Neural progenitor cell (in vitro differentiated cells): ENCODE measurements at regions not wholly inside any gene's neighbourhood (a gene's known extent, or its start where the extent isn't known, plus 50 kb on each side); places are given as distances from the start of the nearest gene placed in this dataset.

Experiments
- CTCF ChIP-seq: fragments of 200-600 bp; sonication (generic); IDR thresholded peaks from 2 replicates; pipeline ENCODE4 v1.5.1; 2017; ENCODE audit warnings: antibody characterized with exemption, mild to moderate bottlenecking
- EZH2phosphoT487 ChIP-seq: fragments of 200-600 bp; sonication (generic); IDR thresholded peaks from 2 replicates; pipeline ENCODE4 v1.6.1; 2017; ENCODE audit warnings: antibody characterized with exemption

- TF ChIP-seq EZH2phosphoT487 (no peak), CTCF (no peak)
Measured at GRCh38 chr3:34842706-34843480, 796.4 kb upstream of the ARPP21 start.
